Fibroblast of lung (primary cell): ENCODE measurements at regions not wholly inside any gene's neighbourhood (a gene's known extent, or its start where the extent isn't known, plus 50 kb on each side); places are given as distances from the start of the nearest gene placed in this dataset.

Experiments
- DNase-seq, 2 donors: peaks; one replicate each; pipeline versions ENCODE4 v3.0.0 to v3.0.0-alpha.2; 2010; ENCODE audit warnings: low read depth in 2 of 2
- H2AFZ ChIP-seq: 2 replicates; pipeline ENCODE4 v1.5.1; 2012; ENCODE audit warnings: low read length, control low read depth, inconsistent platforms
- H3K27ac ChIP-seq: 2 replicates; pipeline ENCODE4 v1.5.1; 2011; ENCODE audit warnings: low read length, control low read depth; ENCODE audit not compliant: insufficient read depth
- H3K27me3 ChIP-seq: 2 replicates; pipeline ENCODE4 v1.5.1; 2011; ENCODE audit warnings: mild to moderate bottlenecking, low read length; ENCODE audit not compliant: control insufficient read depth, insufficient read depth
- H3K36me3 ChIP-seq: 2 replicates; pipeline ENCODE4 v1.5.1; 2011; ENCODE audit warnings: low read length; ENCODE audit not compliant: control insufficient read depth, insufficient read depth
- H3K4me1 ChIP-seq: 2 replicates; pipeline ENCODE4 v1.5.1; 2011; ENCODE audit warnings: low read length; ENCODE audit not compliant: control insufficient read depth, insufficient read depth; ENCODE audit errors: extremely low read depth
- H3K4me2 ChIP-seq: 2 replicates; pipeline ENCODE4 v1.5.1; 2011; ENCODE audit warnings: low read length, control low read depth; ENCODE audit not compliant: insufficient read depth; ENCODE audit errors: extremely low read depth
- H3K4me3 ChIP-seq, 4 experiments: fragments of 200-600 bp in 1 of 4; sonication (generic) in 1 of 4; replicated peaks in 1 of 4; 2 replicates each; pipeline ENCODE4 v1.5.1; 2011 to 2016; ENCODE audit warnings: low read length in 4 of 4, low read depth in 3 of 4, mild to moderate bottlenecking in 3 of 4, control low read depth in 2 of 4, inconsistent platforms in 1 of 4, mixed read lengths in 1 of 4; ENCODE audit not compliant: insufficient read depth in 1 of 4; ENCODE audit errors: control extremely low read depth in 1 of 4
- H3K79me2 ChIP-seq: 2 replicates; pipeline ENCODE4 v1.5.1; 2012; ENCODE audit warnings: mild to moderate bottlenecking, low read length, inconsistent platforms; ENCODE audit not compliant: control insufficient read depth, insufficient read depth
- H3K9ac ChIP-seq: 2 replicates; pipeline ENCODE4 v1.5.1; 2011; ENCODE audit warnings: mild to moderate bottlenecking, low read length, control low read depth; ENCODE audit not compliant: insufficient read depth
- H3K9me3 ChIP-seq: 2 replicates; pipeline ENCODE4 v1.5.1; 2012; ENCODE audit warnings: low read depth, low read length; ENCODE audit not compliant: control insufficient read depth, insufficient read depth
- H4K20me1 ChIP-seq: 2 replicates; pipeline ENCODE4 v1.5.1; 2011; ENCODE audit warnings: low read length; ENCODE audit not compliant: control insufficient read depth, insufficient read depth; ENCODE audit errors: extremely low read depth
- CTCF ChIP-seq, 2 donors: IDR thresholded peaks in 1 of 2; conservative IDR thresholded peaks in 1 of 2; 1 replicate in 1 of 2; 2 replicates in 1 of 2; pipeline ENCODE4 v1.5.1; 2011 to 2012; ENCODE audit warnings: low read length in 2 of 2, control low read depth in 1 of 2, inconsistent platforms in 1 of 2, low read depth in 1 of 2, mild to moderate bottlenecking in 1 of 2
- EZH2 ChIP-seq: IDR thresholded peaks from 2 replicates; pipeline ENCODE4 v1.5.1; 2012; ENCODE audit warnings: low read length, control low read depth, mild to moderate bottlenecking; ENCODE audit errors: missing control alignments

- no peak overlapping the region for H3K4me2 ChIP-seq
- no peak overlapping the region for H3K9ac ChIP-seq
- no peak overlapping the region for H3K27ac ChIP-seq
- no peaks in the 10 kb centered on the region for H4K20me1 ChIP-seq
- H3K27me3 ChIP-seq: no peaks in the 10 kb centered on the region
- no peak overlapping the region for H2AFZ ChIP-seq
- DNase-seq: peak; percentile 58 to 63
- no peaks in the 10 kb centered on the region for H3K9me3 ChIP-seq
- no peaks in the 10 kb centered on the region for H3K36me3 ChIP-seq
- no peak overlapping the region for H3K4me3 ChIP-seq
- no peak for TF ChIP-seq EZH2
- no peak for TF ChIP-seq CTCF (conservative IDR thresholded peaks at IDR 0.05 in 1 of 2, IDR thresholded peaks at IDR 0.05 in 1 of 2; ENCODE audit: low read depth in 1 of 2, low read length in 2 of 2)
- H3K79me2 ChIP-seq: no peaks in the 10 kb centered on the region
- no peaks in the 10 kb centered on the region for H3K4me1 ChIP-seq
These were observed 457.6 kb downstream of the SLCO4C1 start for GRCh38 chr5:101838435-101838834.

DNA sequence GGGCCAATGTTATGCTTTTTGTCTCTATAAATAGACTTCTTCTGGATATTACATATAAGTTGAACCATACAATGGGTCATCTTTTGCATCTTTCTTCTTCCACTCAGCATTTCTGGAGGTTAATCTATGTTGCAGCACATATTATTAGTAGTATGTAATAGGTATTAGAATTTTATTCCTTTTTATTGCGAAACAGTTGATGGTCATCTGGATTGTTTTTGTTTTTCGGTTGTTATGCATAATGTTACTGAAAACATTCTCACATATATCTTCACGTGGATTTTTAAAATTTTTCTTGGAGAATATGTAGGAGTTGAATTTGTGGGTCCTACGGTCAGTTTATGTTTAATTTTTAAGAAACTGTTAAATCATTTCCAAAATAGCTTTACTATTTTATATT is 466.8 kb downstream of the SLCO4C1 start:
- no peak overlapping the region for H3K4me3 ChIP-seq
- no peaks in the 10 kb centered on the region for H3K27me3 ChIP-seq
- no peaks in the 10 kb centered on the region for H3K36me3 ChIP-seq
- TF ChIP-seq EZH2 (no peak), CTCF (conservative IDR thresholded peaks at IDR 0.05 in 1 of 2, IDR thresholded peaks at IDR 0.05 in 1 of 2; ENCODE audit: low read depth in 1 of 2, low read length in 2 of 2) (no peak)
- H3K4me2 ChIP-seq: no peak overlapping the region
- H4K20me1 ChIP-seq: no peaks in the 10 kb centered on the region
- H3K27ac ChIP-seq: no peak overlapping the region
- no peaks in the 10 kb centered on the region for H3K4me1 ChIP-seq
- no peaks in the 10 kb centered on the region for H3K79me2 ChIP-seq
- no peak for DNase-seq
- H3K9me3 ChIP-seq: no peaks in the 10 kb centered on the region
- no peak overlapping the region for H2AFZ ChIP-seq
- H3K9ac ChIP-seq: no peak overlapping the region

- Histone ChIP-seq H3K9ac (no peak overlapping the region), H3K4me3 (no peak overlapping the region), H3K27ac (no peak overlapping the region), H3K4me2 (no peak overlapping the region), H4K20me1 (no peaks in the 10 kb centered on the region), H3K79me2 (no peaks in the 10 kb centered on the region), H3K9me3 (no peaks in the 10 kb centered on the region), H3K36me3 (no peaks in the 10 kb centered on the region), H3K27me3 (no peaks in the 10 kb centered on the region), H3K4me1 (no peaks in the 10 kb centered on the region), H2AFZ (no peak overlapping the region)
- no peak for DNase-seq
- no peak for TF ChIP-seq EZH2
- TF ChIP-seq CTCF (conservative IDR thresholded peaks at IDR 0.05 in 1 of 2, IDR thresholded peaks at IDR 0.05 in 1 of 2; ENCODE audit: low read depth in 1 of 2, low read length in 2 of 2): no peak
These were observed 484.6 kb downstream of the SLCO4C1 start for GRCh38 chr5:101811466-101811865.
